WI38 (cell line): ENCODE measurements at regions not wholly inside any gene's neighbourhood (a gene's known extent, or its start where the extent isn't known, plus 50 kb on each side); places are given as distances from the start of the nearest gene placed in this dataset.
A peak's percentile ranks its signal among the peaks of the same experiment; 100 is the strongest.

Source experiments
- H3K4me3 ChIP-seq: 2 replicates; pipeline ENCODE4 v1.5.1; 2011; ENCODE audit warnings: low read depth, mild to moderate bottlenecking, control low read depth, low read length
- CTCF ChIP-seq: IDR thresholded peaks from 2 replicates; pipeline ENCODE4 v1.5.1; 2012; ENCODE audit warnings: low read depth, mild to moderate bottlenecking, control low read depth, low read length

- no peak overlapping the region for H3K4me3 ChIP-seq
- no peak for TF ChIP-seq CTCF
Observed at GRCh38 chr7:80403686-80404241, 108.1 kb downstream of the GNAT3 start.

GRCh38 chr7:80401708-80402107, 110.2 kb downstream of the GNAT3 start:
- H3K4me3 ChIP-seq, result no peak overlapping the region
- TF ChIP-seq CTCF, result no peak

GRCh38 chr7:80393786-80394185, 118.1 kb downstream of the GNAT3 start:
- no peak for TF ChIP-seq CTCF
- no peak overlapping the region for H3K4me3 ChIP-seq

GRCh38 chr7:80392229-80393169, 119.4 kb downstream of the GNAT3 start:
- peak; percentile 13; the same call in 1 of the 2 replicates for TF ChIP-seq CTCF
- no peak overlapping the region for H3K4me3 ChIP-seq

GRCh38 chr7:80387634-80388193, 124.2 kb downstream of the GNAT3 start:
- no peak for TF ChIP-seq CTCF
- no peak overlapping the region for H3K4me3 ChIP-seq

- no peak for TF ChIP-seq CTCF
- H3K4me3 ChIP-seq, result no peak overlapping the region
Observed at GRCh38 chr7:80386686-80387085, 125.2 kb downstream of the GNAT3 start.

- no peak for TF ChIP-seq CTCF
- H3K4me3 ChIP-seq, result no peak overlapping the region
Observed at GRCh38 chr7:80385508-80385907, 126.4 kb downstream of the GNAT3 start.
